ENCODE measurements at regions not wholly inside any gene's neighbourhood (a gene's known extent, or its start where the extent isn't known, plus 50 kb on each side); places are given as distances from the start of the nearest gene placed in this dataset.

DNA sequence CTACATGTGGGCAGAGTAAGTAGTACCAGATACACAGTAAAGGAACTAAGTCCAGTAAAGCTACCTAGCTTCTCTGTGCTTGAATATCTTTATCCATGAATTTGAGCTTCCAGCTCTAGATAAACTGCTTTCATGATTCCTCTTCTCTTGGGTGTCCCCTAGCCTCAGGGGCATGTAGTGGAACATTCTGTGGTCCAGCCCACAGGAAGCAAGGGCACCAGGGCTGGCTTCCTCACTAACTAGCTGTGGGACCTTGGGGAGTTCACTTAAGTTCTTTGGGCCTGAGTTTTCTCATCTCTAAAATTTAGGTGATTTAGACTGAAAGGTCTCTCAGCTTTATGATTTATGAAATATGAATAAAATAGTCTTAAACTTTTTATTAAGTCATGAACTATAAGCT lies 185.7 kb downstream of the KATNAL1 start:
- TF ChIP-seq, protein P1, sequence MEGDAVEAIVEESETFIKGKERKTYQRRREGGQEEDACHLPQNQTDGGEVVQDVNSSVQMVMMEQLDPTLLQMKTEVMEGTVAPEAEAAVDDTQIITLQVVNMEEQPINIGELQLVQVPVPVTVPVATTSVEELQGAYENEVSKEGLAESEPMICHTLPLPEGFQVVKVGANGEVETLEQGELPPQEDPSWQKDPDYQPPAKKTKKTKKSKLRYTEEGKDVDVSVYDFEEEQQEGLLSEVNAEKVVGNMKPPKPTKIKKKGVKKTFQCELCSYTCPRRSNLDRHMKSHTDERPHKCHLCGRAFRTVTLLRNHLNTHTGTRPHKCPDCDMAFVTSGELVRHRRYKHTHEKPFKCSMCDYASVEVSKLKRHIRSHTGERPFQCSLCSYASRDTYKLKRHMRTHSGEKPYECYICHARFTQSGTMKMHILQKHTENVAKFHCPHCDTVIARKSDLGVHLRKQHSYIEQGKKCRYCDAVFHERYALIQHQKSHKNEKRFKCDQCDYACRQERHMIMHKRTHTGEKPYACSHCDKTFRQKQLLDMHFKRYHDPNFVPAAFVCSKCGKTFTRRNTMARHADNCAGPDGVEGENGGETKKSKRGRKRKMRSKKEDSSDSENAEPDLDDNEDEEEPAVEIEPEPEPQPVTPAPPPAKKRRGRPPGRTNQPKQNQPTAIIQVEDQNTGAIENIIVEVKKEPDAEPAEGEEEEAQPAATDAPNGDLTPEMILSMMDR (conservative IDR thresholded peaks at IDR 0.05) = no peak
- TF ChIP-seq EZH2 (IDR thresholded peaks at IDR 0.05; ENCODE audit: low read depth) = no peak

Data from PC-9 (cell line).